Testis (tissue), 2 donors: ENCODE measurements at regions not wholly inside any gene's neighbourhood (a gene's known extent, or its start where the extent isn't known, plus 50 kb on each side); places are given as distances from the start of the nearest gene placed in this dataset.
"Not testable (repeated sequence)": the region's sequence is repeated elsewhere in the genome, so short reads cannot be mapped to it uniquely, and the experiment has no call there.

Experiments
- CTCF ChIP-seq, 3 experiments: fragments of 450-650 bp in 2 of 3; fragments of 200-600 bp in 1 of 3; sonication (generic) in 1 of 3; IDR thresholded peaks; one replicate each; pipeline ENCODE4 v1.5.1; 2016 to 2019; ENCODE audit warnings: antibody characterized with exemption in 3 of 3, mild to moderate bottlenecking in 2 of 3, moderate library complexity in 1 of 3
- POLR2A ChIP-seq: fragments of 450-650 bp; IDR thresholded peaks from one replicate; pipeline ENCODE4 v1.6.1; 2017; ENCODE audit warnings: antibody characterized with exemption, mild to moderate bottlenecking, moderate library complexity

GRCh38 chr7:63567636-63568035 lies 431.0 kb upstream of the ZNF722 start:
- TF ChIP-seq CTCF (IDR thresholded peaks at IDR 0.05); POLR2A: not testable (repeated sequence)
